ENCODE measurements at regions not wholly inside any gene's neighbourhood (a gene's known extent, or its start where the extent isn't known, plus 50 kb on each side); places are given as distances from the start of the nearest gene placed in this dataset.

- dilution Hi-C loops (cut with MboI; ENCODE audit: extremely low pct_ligation_motif_present, low sequenced_read_pairs): no loop called here
- H3K9me1 ChIP-seq (ENCODE audit: control insufficient read depth, extremely low read depth, insufficient read depth, low read length): no peaks in the 10 kb centered on the region
These were observed 175.8 kb upstream of the ATP10B start for GRCh38 chr5:161027763-161028162.

GRCh38 chr5:161023551-161023950, 171.5 kb upstream of the ATP10B start:
- no peak overlapping the region for H3K4me2 ChIP-seq (ENCODE audit: control insufficient read depth, extremely low read depth, insufficient read depth, low read depth, low read length)

More at GRCh38 chr5:161027763-161028162, 175.8 kb upstream of the ATP10B start:
- Histone ChIP-seq H3K27ac (ENCODE audit: control insufficient read depth, insufficient read depth, low read length) (no peak overlapping the region), H4K20me1 (ENCODE audit: control insufficient read depth, extremely low read depth, insufficient read depth, low read length) (no peaks in the 10 kb centered on the region), H3K27me3 (ENCODE audit: control insufficient read depth, extremely low read depth, insufficient read depth, low read length) (no peaks in the 10 kb centered on the region), H3K36me3 (ENCODE audit: control insufficient read depth in 2 of 2, extremely low read depth in 1 of 2, insufficient read depth in 2 of 2, low read length in 2 of 2) (no peaks in the 10 kb centered on the region), H3K79me2 (ENCODE audit: control insufficient read depth, insufficient read depth, low read length) (no peaks in the 10 kb centered on the region), H3K4me3 (ENCODE audit: control insufficient read depth in 2 of 3, extremely low read depth in 1 of 3, insufficient read depth in 2 of 3, low read depth in 1 of 3, low read length in 3 of 3) (no peak overlapping the region), H2AFZ (ENCODE audit: control insufficient read depth, low read length) (no peak overlapping the region), H3K9ac (ENCODE audit: control insufficient read depth, extremely low read depth, insufficient read depth, low read length) (no peak overlapping the region), H3K4me2 (ENCODE audit: control insufficient read depth, extremely low read depth, insufficient read depth, low read depth, low read length) (no peak overlapping the region), H3K9me3 (ENCODE audit: control insufficient read depth, low read depth, low read length) (no peaks in the 10 kb centered on the region), H3K4me1 (ENCODE audit: control insufficient read depth, extremely low read depth, insufficient read depth, low read length) (no peaks in the 10 kb centered on the region)
- no peak for TF ChIP-seq CTCF (optimal IDR thresholded peaks at IDR 0.05 in 1 of 3, IDR thresholded peaks at IDR 0.05 in 1 of 3, conservative IDR thresholded peaks at IDR 0.05 in 1 of 3; ENCODE audit: extremely low read depth in 1 of 3, insufficient read depth in 2 of 3, low read length in 3 of 3)
- TF ChIP-seq EZH2 (IDR thresholded peaks at IDR 0.05; ENCODE audit: low read length): no peak
- FAIRE-seq (no peak), DNase-seq (ENCODE audit: low read depth, low spot score) (no peak)

More at GRCh38 chr5:161023551-161023950, 171.5 kb upstream of the ATP10B start:
- Histone ChIP-seq H3K4me1 (ENCODE audit: control insufficient read depth, extremely low read depth, insufficient read depth, low read length) (no peaks in the 10 kb centered on the region), H4K20me1 (ENCODE audit: control insufficient read depth, extremely low read depth, insufficient read depth, low read length) (no peaks in the 10 kb centered on the region), H3K9ac (ENCODE audit: control insufficient read depth, extremely low read depth, insufficient read depth, low read length) (no peak overlapping the region), H3K4me3 (ENCODE audit: control insufficient read depth in 2 of 3, extremely low read depth in 1 of 3, insufficient read depth in 2 of 3, low read depth in 1 of 3, low read length in 3 of 3) (no peak overlapping the region), H3K27ac (ENCODE audit: control insufficient read depth, insufficient read depth, low read length) (no peak overlapping the region), H3K27me3 (ENCODE audit: control insufficient read depth, extremely low read depth, insufficient read depth, low read length) (no peaks in the 10 kb centered on the region), H2AFZ (ENCODE audit: control insufficient read depth, low read length) (no peak overlapping the region), H3K79me2 (ENCODE audit: control insufficient read depth, insufficient read depth, low read length) (no peaks in the 10 kb centered on the region), H3K36me3 (ENCODE audit: control insufficient read depth in 2 of 2, extremely low read depth in 1 of 2, insufficient read depth in 2 of 2, low read length in 2 of 2) (no peaks in the 10 kb centered on the region), H3K9me1 (ENCODE audit: control insufficient read depth, extremely low read depth, insufficient read depth, low read length) (no peaks in the 10 kb centered on the region), H3K9me3 (ENCODE audit: control insufficient read depth, low read depth, low read length) (no peaks in the 10 kb centered on the region)
- DNase-seq (ENCODE audit: low read depth, low spot score) (no peak), FAIRE-seq (no peak)
- TF ChIP-seq CTCF (optimal IDR thresholded peaks at IDR 0.05 in 1 of 3, IDR thresholded peaks at IDR 0.05 in 1 of 3, conservative IDR thresholded peaks at IDR 0.05 in 1 of 3; ENCODE audit: extremely low read depth in 1 of 3, insufficient read depth in 2 of 3, low read length in 3 of 3): no peak
- TF ChIP-seq EZH2 (IDR thresholded peaks at IDR 0.05; ENCODE audit: low read length): no peak
- dilution Hi-C loops (cut with MboI; ENCODE audit: extremely low pct_ligation_motif_present, low sequenced_read_pairs): no loop called here

Data from keratinocyte (primary cell).